ENCODE measurements at regions not wholly inside any gene's neighbourhood (a gene's known extent, or its start where the extent isn't known, plus 50 kb on each side); places are given as distances from the start of the nearest gene placed in this dataset.
"Not testable (repeated sequence)": the region's sequence is repeated elsewhere in the genome, so short reads cannot be mapped to it uniquely, and the experiment has no call there.

DNA sequence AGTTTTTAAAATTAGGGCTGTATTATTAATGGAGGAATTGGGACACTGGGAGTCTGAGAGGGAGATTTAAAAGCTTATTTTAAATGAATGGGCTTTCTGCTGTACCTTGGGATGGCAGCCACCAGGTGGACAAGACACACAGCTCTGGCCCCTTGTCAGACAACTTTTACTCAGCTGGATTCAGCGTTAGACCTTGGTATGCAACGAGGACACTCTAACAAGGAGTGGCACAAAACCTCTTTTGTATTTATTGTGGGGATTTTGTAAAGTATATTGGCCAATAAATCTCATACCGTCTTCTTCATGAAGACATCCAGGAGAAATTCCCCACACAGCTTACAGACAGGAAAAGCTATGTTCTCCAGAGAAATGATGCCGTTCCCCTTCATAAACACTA is 105.7 kb downstream of the LCA5 start:
- DNase-seq: no peak

DNA sequence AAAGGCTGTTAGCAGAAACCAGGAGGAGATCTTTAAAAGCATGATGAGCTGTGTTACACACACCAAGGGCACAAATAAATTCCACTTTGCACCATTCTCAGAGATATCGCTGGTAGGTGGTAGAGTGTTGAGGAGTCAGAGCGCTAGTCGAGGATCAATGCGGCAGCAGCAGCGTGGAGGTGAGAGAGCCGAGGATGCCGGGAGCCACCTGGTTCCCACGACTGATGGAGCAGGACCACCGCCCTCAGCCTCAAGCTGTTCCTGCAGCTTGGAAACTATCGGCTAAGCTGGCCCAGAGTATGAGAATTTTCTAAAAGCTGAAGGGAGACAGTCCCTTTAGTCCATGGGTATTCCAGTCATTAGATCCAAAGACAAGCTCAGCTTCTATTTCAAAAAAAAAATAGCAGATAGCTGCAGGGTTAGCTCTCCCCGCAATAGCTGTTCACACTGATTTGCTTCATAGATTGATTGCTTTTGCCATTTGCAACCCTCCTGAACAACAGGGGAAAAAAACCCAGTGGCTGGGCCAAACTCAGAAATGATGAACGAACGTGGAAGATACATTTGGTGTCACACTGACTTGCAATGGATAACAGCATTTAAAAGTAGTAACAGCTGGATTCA is 106.2 kb downstream of the LCA5 start:
- no peak for DNase-seq

DNA sequence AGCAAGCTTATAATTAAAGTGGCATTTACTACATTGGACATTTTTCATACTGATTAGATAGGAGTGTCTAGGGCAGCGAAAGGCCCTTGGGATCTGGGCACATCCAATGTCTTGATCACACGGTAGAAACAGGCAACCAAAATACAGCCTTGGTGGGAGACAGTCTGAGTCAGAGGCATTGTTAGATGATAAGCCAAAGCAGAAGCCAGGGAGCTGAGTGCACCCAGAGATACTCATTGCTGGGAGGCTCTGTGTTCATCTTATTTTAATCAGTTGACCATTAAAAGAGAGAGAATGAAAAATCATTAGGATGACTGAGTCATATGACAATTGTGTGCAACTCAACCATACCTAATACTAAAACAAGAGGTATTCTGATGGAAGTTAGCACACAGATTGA is 109.5 kb downstream of the LCA5 start:
- DNase-seq: no peak

DNA sequence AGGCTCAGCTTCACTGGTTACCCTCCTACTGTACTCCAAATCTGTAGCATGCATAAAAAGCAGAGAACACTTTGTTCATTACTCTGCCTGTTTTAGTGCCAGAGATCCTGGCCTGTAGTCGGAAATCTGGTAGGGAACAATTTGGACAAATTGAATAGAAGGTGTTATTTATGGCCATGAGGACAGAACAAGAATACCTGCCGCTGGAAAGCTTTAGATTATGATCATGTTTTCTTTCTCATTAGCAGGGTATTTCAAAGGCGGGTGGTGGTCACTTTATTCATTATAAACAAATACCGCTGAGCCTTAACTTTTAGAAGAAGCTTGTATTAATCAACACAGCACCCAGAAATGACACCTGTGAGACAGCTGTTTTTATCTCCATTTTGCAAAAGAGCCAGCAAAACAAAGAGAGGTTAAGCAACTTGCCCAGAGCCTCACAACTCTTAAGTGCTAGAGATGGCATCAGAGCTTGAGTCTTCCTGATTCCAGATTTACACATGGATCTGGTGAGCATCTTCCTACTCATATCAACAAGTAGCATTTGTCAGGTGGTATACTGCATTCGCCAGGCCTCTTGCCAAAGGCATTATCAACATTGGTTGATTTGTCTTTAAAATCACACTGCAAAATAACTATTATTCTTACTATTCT is 110.5 kb downstream of the LCA5 start:
- no peak for DNase-seq

DNA sequence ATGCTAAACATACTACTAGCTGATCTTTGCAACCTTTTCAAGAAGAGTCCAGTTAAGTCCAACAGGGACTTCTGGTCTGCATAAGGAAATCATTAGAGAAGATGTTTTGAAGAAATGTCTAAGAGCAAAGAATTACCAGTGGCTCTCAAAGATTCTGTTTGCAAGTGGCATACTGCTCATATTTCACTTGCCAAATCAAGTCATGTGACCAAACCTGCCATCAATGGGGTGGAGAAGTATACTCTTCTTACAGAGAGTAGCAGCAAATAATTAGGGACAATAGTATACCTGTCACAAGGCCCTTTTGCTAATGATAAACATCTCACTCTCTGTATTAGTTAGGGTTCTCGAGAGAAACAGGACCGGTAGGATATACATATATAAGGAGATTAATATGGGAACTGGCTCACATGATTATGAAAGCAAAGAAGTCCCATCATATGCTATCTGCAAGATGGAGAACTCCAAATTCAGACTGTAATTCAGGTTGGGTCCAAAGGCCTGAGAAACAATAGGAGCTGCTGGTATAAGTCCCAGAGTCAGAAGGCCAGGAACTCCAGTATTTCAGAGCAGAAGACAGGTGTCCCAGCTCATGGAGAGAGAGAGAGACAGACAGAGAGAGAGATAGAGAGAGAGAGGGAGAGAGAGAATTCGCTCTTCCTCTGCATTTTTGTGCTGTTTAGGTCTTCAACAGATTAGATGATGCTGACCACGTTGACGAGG is 111.5 kb downstream of the LCA5 start:
- no peak for DNase-seq

DNA sequence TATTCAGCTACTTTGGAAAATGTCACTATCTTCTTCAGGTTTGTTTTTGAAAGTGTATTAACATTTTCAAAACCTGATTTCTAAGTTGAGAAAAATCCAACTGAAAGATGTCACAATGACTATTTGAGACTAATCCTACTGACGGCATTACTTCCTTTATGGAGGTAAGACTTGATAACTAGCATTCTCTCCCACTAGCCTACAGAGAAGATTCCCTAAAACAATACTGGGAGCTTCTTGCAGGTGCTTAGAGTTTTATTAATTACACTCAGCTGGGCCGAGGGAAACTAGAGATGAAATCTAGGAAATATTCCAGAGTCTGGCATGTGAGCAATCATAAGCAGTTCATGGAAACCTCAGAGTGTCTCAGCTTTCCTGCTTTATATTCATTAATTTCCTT is 114.0 kb downstream of the LCA5 start:
- DNase-seq: no peak

DNA sequence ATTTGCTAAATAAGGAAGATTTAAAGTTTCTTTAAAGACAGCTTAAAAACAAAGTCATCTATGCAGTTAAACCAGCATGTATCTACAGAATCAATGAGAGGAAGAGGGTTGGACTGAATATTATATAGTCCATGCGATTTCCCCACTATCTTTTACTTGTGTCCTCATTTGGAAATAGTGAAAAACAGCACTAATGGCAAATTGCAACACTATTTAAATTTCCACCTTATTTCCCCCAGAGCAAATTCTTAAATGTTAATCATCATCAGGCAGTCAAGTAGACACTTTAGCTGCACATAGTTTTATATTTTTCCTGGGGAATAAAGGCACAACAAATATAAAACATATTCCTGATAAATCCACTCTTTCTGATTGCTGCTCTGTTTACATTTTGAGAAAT is 114.6 kb downstream of the LCA5 start:
- no peak for DNase-seq

DNA sequence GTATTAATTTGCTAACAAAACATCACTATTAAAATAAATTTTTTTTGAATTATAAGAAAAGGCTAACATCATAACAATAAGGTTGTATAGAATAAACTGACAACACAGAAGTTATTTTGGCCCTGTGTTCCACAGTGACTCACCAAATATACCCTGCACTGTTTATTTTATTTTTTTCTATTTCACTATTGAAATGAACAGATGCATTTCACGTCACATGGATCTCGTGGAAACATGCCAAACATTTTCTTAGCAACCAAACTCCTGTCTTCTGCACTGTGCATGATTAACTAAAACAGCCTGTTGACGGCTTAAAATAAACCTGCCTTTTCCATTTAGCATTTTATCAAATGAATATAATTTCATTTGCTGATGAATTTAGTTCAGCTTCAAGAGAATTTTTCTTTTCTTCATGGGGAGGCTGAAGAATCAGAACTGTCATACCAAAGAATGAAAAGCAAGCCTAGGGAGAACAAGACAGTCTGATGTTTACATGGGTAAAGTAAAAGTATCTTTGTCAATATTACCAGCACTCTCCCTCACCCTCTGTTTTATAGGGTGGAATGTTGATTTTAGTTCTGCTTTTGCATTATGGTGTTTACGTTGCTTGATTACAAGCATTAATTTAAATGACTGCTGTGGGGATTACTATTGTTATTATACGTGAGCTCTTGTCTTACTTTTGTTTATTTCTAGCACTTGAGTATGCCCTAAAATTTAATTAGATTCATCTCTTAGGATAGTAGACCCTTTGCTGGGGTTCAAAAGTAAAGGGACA is 115.3 kb downstream of the LCA5 start:
- peak; percentile 91 for DNase-seq

DNA sequence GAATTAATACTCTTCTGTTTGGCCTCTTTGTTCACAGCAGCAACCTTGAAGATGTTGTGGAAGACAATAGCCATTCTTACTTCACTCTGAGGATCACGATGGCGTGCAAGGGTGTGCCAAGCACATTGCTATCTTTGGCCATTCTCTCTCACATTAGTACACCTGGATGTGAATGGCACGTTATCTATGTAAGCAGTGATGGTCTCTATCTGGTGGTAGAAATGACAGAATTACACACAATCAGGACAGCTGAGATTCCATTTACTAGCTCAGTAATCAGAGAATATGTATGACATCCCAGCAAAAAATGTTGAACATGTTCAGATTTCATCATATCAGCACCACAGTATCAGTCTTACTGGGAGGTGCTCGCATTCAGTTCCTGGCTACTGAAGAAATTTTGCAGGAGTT is 116.2 kb downstream of the LCA5 start:
- DNase-seq: no peak

DNA sequence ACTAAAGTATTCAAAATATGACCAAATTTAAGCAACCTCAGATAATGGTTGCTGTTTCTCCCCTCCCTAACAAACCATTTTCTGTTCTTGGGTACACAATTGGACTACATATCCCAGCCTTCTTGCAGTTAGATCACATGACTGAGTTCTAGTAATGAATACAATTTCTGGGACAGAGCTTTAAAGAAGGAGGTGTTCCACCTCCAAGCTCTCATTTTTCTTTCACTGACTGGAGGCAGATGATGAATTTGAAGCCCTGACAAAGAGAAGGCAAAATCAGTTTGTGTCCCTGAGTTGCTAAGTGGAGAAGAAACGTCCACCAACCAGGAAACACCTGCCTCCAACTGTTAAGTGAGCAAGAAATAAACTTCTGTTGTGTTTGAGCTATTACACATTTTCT is 117.2 kb downstream of the LCA5 start:
- no peak for DNase-seq

DNA sequence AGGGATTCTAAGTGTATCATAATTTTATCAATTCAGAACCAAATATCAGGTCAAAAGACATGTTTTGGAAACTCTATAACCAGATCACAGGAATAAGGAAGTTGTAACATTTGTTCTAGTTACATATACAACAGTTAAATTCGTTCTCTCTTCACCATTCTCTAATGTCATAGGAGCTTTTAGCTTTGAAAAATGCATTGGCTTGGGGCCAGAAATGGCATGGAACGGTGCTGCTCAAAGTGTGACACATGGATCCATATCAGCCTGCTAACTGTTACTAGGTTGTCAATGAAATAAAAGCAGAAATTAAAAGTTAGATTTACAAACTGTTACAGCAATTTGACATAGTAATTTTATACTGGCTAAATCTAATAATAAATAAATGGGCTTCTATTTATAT is 120.3 kb downstream of the LCA5 start:
- DNase-seq: no peak

DNA sequence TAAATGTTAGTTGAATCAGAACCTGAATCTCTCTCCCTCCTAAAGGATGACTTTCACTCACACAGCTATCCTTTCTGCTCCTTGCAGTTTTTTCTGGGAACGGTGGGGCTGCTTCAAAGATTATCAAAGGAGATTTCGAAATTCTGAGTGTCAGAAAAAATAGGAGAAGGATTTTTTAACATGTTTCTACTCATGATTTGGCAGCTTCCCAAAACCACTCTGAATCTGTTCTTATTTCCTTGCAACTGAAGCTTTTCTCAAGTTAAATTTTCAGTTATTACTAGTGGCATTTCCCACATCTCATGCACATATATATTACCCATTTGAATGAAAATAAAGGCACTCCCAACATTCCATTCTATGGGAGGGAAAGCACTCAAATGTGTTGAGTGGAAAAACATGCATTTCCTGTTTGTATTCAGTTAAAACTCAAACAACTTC is 123.6 kb downstream of the LCA5 start:
- DNase-seq: no peak

DNA sequence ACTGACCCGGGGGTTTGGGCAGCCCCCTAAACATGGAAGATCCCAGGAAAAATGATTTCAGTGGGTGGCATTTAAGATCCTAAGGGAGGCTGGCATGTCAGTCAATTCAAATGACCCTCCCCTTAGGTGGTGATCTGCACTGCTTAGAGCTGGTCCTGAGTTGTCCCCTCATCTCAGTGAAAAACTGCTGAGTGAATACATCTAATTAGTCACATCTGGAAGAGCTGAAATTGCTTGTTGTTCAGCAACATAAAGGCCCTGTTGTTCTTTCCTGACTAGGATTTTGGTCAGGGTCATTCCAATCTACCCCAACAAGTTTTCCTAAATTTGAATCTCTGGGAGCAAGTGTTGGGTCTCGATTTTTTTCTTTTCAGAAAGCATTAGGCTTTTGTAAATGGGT is 126.4 kb downstream of the LCA5 start:
- no peak for DNase-seq

DNA sequence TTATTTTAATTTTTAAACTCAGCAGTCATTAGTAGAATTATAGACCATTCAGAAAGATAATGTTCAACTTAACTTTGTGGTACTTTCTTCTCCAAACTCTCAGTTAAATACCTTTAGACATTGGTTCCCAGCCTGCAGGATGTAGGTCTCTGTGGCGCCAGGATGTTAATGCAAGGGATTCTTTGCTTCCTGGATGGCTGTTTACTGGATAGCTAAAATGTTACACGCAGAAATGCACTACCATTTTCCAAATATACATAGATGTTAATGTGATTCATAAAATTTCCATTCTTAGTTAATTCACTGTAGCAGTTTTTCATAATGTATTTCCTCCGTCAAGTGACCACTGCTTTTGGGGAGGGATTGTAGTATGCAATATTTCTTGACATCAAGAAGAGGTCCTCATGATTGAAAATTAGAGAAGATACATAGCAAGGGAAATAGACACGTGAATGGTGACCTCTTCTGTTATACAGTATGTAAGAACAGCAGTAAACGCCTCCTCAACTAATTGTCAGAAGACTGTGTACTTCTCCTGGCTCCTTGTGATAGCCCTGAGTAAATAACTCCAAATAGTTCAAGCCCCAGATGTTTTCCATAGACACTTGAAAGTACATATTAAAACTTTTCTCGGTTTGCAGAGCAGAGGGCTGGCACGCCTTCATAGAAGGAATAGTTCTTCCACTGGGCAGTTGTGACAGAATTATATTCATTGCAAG is 128.8 kb downstream of the LCA5 start:
- no peak for DNase-seq

DNA sequence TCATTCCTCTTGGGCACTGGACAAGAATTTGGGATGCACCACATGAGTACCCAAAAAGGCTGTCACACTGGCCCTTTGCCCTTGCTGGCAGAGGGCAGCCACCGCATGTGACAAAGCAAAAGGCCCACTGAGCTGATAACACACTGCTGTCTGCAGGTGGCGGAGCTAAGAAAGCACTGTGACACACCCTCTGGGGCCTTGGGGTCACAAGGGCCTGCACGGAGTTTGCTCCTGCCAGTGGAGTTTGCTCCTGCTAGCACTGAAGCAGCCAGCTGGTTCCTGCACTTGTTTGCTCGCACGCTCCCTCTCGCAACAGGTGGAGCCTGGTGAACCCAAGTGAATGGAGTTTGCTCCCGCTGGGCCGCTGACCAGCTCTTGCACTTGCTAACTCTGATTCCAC is 132.6 kb downstream of the LCA5 start:
- no peak for DNase-seq

DNA sequence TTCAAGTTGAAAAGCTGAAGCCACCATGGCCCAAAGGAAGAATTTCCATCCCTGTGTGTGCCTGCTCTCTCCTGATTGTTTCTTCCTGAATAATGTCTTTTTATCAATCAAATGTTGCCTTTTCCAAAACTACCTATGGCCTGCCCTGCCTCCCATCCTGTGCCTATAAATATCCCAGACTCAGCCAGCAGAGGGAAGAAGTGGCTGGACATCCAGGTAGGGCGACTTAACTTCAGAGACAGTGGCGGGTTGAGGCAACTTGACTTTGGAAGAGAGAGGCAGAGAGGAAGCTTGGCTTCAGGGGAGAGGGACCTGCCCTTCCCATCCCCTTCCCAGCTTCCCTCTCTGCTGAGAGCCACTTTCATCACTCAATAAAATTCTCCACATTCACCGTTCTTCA is 133.0 kb downstream of the LCA5 start:
- DNase-seq: no peak

DNA sequence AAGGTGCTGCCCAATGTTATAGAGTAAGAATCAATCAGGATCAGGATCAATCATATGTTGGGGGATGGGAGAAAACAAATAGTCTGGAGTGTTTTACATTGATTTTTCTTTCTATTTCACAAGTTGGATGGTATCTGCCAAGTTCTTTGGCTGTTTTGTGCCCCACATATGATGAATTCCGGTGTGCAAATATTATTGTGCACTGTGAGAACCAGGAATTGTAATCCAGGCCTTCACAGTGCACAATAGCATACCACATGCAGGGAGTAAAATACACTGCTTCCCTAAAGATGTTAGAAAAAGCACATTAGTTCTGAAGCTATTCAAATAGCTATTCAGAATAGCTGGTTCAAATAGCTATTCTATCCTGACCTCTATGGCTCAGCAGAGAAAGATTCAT is 133.7 kb downstream of the LCA5 start:
- no peak for DNase-seq

DNA sequence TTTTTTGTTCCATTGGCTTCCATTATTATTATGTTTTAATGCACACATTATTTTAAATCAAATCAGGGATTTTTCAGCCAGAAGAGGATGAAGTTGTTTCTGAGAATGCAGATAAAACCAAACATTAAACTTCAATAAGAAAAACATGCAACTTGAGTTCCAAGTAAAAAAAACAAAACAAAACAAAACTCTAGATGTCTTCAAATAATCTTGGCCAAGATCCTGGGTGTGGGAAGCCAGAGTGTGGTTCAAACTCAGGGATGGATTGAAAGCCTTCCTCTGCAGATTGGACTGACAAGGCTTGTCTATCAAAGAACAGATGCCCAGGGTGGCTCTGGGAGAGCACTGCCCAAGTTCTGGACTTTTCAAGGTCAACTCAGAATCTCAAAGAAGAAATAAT is 134.1 kb downstream of the LCA5 start:
- DNase-seq: no peak

DNA sequence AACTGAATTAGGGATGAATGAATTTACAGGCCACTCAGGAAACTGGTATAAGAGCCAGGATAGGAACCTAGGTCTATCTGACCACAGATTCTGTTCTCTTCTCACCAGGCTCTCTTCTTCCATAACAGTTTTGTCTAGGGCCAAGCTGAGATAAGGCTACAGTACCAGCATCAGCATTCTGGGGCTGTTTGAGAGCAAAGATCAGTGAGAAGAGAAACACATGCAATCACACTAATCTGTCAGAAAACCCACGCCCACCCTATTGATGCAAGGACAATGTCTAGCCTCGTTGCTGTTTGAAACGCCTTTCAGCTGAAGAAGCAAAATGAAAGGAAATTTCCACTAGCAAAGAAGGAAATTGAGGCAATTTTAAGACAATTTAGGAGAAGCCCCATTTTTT is 137.7 kb downstream of the LCA5 start:
- no peak for DNase-seq

DNA sequence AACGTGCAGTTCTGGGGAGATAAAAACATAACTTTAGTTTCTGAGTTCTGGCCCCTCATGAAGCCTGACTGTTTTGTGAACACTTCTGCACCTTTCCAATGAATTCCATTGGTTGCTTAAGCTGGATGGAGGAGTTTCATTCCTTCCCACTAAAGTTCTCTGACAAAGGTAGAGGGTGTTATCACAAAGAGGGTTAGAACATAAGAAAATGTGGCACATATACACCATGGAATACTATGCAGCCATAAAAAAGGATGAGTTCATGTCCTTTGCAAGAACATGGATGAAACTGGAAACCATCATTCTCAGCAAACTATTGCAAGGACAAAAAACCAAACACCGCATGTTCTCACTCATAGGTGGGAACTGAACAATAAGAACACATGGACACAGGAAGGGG is 138.6 kb downstream of the LCA5 start:
- not testable (repeated sequence) for DNase-seq

DNA sequence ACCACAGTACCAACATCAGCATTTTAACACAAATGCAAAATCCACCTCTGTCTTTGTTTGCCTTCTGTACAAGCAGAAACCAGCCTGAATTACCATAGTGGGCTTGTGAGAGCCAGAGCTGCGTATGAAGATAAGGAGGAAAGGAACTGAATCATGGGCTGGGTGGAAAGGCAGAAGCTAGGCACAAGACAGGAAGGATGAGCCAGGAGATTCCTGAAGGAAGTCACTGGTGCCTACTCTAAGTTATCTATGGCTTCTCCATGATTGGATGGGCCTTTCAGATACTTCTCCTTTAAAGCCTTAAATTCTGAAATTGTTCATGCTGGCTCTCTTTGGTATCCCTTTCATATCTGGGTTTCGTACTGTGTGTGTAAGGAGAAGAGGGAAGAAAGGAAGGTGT is 140.6 kb downstream of the LCA5 start:
- no peak for DNase-seq

DNA sequence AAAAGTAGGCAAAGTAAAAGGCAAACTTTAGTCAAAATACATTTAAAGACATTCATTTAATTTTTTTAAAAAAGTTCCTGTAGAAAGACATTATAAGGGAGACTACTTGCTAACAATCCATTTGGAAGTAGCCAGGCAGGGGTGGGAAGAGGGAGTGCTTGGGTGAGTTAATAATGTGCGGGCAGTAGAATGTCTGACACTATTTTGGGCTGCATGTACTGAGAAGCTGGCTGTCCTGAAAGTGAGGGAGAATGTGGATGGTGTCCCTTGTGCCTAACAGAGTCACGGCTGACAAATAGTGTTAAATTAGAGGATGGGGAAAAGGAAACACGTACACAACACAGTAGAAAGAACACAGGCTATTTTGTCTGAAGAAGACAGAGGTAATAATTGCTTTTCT is 142.5 kb downstream of the LCA5 start:
- DNase-seq: no peak

All from muscle of arm (tissue), 1 donor.